Upper lobe of left lung (tissue), 4 donors: ENCODE measurements at regions not wholly inside any gene's neighbourhood (a gene's known extent, or its start where the extent isn't known, plus 50 kb on each side); places are given as distances from the start of the nearest gene placed in this dataset.

ENCODE experiments used
- EP300 ChIP-seq, 4 donors: sonication (generic); formaldehyde crosslinking; IDR thresholded peaks; one replicate each; pipeline ENCODE4 v1.5.1; 2017; ENCODE audit warnings: antibody characterized with exemption in 4 of 4, control low read depth in 2 of 4
- TF ChIP-seq, protein P1 (sequence below), 6 experiments: fragments of 450-650 bp in 4 of 6; fragments of 200-600 bp in 2 of 6; sonication (generic) in 2 of 6; IDR thresholded peaks; one replicate each; pipeline ENCODE4 v1.5.1; 2016 to 2019; ENCODE audit warnings: antibody characterized with exemption in 6 of 6

DNA sequence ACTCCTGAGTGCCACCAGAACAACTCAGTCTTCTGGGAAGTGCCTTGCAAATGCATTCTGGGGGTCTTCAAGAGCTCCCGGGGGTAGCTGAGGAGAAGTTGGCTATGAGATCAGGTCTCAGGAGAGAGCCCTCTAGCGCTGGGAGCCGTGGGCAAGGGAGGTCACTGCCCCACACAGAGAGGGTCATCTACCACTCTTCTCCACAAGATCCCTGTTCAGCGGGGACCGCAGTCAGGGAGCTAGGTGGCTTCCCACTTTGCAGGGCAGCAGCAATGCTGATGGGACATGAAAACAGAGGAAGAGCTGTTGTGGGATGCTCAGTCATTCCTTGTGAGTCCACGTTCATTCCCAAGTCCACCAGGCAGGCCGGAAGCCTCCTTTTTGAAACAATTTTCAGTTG lies 66.6 kb downstream of the ACKR3 start:
- TF ChIP-seq, protein P1, sequence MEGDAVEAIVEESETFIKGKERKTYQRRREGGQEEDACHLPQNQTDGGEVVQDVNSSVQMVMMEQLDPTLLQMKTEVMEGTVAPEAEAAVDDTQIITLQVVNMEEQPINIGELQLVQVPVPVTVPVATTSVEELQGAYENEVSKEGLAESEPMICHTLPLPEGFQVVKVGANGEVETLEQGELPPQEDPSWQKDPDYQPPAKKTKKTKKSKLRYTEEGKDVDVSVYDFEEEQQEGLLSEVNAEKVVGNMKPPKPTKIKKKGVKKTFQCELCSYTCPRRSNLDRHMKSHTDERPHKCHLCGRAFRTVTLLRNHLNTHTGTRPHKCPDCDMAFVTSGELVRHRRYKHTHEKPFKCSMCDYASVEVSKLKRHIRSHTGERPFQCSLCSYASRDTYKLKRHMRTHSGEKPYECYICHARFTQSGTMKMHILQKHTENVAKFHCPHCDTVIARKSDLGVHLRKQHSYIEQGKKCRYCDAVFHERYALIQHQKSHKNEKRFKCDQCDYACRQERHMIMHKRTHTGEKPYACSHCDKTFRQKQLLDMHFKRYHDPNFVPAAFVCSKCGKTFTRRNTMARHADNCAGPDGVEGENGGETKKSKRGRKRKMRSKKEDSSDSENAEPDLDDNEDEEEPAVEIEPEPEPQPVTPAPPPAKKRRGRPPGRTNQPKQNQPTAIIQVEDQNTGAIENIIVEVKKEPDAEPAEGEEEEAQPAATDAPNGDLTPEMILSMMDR (IDR thresholded peaks at IDR 0.05), result no peak
- TF ChIP-seq EP300 (IDR thresholded peaks at IDR 0.05), result no peak
